GM18858 (cell line): ENCODE measurements at regions not wholly inside any gene's neighbourhood (a gene's known extent, or its start where the extent isn't known, plus 50 kb on each side); places are given as distances from the start of the nearest gene placed in this dataset.
A peak's percentile ranks its signal among the peaks of the same experiment; 100 is the strongest.
"Not testable (repeated sequence)": the region's sequence is repeated elsewhere in the genome, so short reads cannot be mapped to it uniquely, and the experiment has no call there.

Experiments
- ATAC-seq: cut with Tn5 transposase; IDR thresholded peaks from one replicate; pipeline ENCODE4 v1.9.1; 2021; ENCODE audit not compliant: unreplicated experiment

DNA sequence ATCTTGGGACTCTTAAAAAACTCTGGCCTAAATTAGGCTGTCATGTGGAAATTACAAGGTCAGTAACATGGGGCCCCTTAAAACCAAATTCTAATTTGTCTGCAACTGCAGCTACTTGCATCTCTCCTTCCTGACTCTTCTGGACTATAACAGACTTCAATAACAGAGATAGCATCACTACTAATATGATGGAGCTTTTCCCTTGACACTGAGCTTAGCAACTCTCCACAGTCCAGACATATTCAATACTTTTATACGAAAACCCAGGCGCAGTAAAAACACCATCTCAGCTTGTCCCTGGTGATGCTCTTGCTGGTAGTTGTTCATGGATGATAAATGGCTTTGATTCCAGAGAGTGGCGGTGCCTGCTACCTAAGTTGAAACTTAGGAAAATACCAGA, 850.4 kb downstream of the STIM2 start:
- no peak for ATAC-seq

DNA sequence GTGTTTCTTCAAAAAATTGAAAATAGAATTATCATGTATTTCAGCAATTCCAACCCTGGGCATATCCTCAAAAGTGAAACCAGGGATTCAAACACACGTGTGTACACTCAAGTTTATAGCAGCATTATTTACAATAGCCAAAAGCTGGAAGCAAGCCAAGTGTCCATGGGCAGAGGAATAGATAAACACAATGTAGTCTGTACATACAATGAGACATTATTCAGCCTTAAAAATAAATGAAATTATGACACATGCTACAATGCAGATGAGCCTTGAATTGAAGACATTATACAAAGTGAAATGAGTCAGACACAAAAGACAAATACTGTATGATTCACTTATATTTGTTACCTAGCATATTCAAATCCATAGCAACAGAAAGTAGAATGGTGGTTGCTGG, 853.4 kb downstream of the STIM2 start:
- ATAC-seq, result no peak

GRCh38 chr4:27716693-27717430, 856.2 kb downstream of the STIM2 start:
- no peak for ATAC-seq

GRCh38 chr4:27717431-27717755, 856.8 kb downstream of the STIM2 start:
- no peak for ATAC-seq

- peak; percentile 40 for ATAC-seq
Observed at GRCh38 chr4:27720010-27720766, 859.5 kb downstream of the STIM2 start.

DNA sequence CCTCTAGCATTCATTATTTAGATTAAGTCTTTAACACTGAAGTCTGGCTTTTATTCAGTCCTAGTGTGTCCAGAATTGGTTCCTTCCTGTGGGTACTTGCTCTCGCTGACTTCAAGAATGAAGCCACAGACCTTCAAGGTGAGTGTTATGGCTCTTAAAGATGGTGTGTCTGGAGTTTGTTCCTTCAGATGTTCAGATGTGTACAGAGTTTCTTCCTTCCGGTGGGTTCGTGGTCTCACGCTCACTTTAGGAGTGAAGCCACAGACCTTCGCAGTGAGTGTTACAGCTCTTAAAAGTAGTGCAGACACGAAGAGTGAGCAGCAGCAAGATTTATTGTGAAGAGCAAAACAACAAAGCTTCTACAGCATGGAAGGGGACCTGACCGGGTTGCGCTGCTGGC, 860.6 kb downstream of the STIM2 start:
- no peak for ATAC-seq

- ATAC-seq, result no peak
Observed at GRCh38 chr4:27728892-27729291, 868.3 kb downstream of the STIM2 start.

DNA sequence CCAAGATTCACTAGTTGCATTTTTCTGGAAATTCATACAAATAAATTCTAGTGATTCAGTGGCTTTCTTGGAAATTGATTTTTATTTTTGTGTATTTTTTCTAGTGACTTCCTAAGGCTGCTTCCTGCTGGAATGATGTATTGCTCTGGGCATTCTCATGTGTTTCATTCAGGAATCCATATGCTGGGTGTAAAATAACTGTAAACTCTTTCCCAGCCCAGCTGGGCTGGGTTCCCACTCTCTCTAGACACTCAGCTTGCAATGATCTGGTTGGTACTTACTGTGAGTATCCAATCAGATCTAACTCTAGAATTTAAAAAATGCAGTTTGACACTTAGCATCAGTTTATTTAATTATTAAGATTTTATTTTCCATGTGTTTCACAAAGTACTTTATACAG, 882.2 kb downstream of the STIM2 start:
- no peak for ATAC-seq

DNA sequence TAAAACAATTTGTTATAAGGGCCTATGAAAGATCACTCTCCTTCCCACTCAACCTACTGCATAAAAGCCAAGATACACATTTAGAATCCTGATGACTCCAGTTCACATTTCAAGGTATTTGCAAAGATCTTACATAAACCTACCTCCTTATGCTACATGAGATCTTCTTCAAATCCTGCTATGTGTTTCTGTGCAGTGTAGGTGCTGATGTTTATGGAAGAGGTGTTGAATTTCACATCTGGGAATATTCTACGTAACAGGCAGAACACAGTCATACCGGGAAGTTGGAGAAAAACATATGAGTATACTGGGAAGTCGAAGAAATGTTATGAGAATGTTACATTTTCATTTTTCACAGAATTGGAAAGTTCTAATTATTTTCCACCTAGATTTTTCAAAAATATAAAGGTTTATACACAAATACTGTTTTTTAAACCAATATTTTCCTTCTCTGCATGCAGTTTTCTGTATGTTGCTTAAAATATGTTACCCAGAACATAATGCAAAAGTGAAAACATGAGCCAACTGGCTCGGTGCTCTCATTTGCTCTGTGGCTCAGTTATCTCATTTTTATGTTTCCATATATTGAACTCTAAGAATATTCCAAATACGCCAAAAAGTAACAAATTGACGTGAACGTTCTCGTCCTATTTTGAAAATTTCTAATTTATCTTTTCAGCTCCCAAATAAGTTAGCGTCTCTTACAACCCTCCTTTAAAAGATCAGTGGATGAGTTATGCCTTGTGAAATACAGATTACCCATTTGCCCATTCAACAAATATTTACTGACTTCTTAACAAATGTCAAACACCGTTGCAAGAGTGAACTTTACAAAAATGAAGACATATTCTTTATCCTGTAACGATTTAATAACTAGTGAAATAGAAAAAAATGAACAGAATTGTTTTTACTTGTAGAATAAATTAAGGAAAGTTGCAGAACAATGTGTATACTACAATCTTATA, 899.3 kb downstream of the STIM2 start:
- ATAC-seq, result no peak

GRCh38 chr4:27763830-27764525, 903.3 kb downstream of the STIM2 start:
- ATAC-seq, result no peak

GRCh38 chr4:27764526-27764837, 903.8 kb downstream of the STIM2 start:
- ATAC-seq, result peak; percentile 52

DNA sequence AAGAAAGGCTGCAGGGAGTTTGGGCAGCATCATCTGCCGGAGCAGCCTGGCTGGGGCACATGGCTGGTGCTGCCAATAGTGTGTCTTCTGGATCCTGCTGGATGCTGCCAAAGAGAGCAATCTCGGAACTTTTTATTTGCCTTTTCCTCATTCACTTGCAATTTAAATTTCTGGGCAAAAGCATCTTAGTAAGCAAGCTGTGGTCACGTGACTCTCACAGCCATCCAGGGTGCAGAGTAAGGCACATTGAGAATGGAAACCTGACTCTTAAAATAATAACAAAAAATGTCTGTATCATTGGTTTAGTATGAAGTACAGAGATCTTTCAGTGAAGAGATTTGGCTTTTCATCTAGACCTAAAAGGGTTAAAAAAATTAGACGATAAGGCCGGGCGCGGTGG, 910.3 kb downstream of the STIM2 start:
- no peak for ATAC-seq

DNA sequence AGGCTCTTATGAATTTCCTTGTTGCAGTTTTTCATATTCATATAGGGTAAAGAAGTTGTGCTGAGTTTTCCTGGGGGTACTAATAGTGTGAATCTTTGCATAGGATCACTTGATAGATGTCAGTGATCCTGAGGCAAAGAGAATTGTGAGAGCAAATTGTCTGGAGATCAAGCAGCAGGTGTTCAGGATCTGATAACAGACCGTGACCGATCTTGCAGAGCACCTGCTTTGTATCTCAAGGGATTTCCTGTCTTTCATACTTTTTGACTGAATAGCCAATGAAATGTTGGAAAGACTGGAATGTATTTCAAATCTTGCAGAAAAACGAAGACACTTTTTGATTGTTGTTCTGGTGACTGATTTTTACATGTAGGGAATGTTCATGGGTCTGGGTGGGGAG, 914.5 kb downstream of the STIM2 start:
- ATAC-seq, result no peak

DNA sequence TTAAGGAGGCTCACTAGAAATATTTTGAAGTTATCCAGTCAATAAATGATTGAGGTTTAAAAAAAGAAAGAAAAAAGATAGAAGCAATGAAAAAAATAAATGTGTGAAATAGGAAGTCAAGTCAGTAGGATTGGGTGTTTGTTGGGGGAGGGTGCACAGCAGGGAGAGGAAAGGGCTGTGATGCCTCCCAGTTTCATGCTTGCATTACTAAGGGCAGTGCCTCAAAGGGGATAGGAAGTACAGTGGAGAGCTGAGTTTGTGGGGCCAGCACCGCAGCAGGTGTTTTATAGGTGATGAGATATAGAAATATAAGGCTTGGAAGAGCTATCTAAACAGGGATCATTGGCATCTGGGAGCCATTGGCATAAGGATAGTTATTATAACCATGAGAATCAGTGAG, 919.2 kb downstream of the STIM2 start:
- no peak for ATAC-seq

DNA sequence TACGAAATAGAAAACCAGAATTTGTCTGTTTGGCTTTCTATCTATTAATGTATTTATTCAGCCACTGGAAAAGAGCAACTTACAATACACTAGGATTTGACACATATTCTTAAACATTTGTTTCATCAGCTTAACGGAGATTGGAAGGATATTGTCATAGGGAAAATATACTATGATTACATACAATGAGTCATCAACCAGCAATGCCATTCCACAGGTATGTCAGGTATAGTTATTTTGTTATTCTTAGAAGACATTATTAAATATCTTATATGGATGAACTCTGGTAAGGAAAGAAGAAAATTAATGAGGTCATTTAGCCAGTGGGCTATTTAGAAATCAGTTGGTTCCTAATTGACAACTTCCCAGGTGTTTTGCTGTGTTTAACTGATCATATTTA, 926.6 kb downstream of the STIM2 start:
- no peak for ATAC-seq

GRCh38 chr4:27789773-27790172, 929.1 kb downstream of the STIM2 start:
- no peak for ATAC-seq

GRCh38 chr4:27790911-27791310, 930.3 kb downstream of the STIM2 start:
- ATAC-seq, result no peak

DNA sequence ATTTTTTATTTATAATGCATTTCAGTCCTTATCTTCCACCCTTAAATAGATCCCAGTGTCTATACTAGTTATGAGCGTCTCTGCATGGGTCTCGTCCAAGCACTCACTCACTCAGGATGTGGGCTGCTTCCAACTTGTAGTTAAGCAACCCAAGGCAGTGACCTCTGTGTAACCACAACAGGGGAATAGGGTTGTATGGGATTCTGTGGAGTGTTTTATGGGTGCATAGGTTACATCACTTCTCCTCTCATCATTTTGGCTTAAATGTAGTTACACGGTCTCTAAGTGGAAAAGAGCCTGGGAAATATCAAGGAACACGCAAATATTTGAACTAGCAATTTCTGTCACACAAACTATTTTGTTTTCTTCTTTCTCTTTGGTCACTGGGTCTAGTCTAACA, 931.0 kb downstream of the STIM2 start:
- ATAC-seq, result no peak

- ATAC-seq, result no peak
Observed at GRCh38 chr4:27807207-27807606, 946.6 kb downstream of the STIM2 start.

DNA sequence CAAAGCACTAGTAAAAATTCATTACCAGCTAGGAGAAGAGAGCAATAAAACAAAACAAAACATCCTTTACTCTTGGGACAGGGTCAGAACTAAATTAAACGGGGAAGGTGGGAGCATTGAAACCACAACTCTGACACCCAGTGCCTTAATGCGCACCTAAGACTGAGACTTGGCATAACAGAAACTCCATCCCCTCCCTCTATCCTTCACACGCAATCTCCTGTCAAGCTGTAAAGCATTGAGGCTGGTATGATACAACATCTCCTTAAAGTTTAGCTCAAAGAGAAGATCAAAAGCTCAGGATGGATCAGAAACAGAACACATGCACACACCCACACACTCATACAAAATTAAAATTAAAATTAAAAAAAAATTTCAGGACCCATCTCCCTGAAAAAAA, 951.3 kb downstream of the STIM2 start:
- ATAC-seq, result no peak

- ATAC-seq, result not testable (repeated sequence)
Observed at GRCh38 chr4:27813226-27813625, 952.6 kb downstream of the STIM2 start.
